GM23338 (cell line): ENCODE measurements at regions not wholly inside any gene's neighbourhood (a gene's known extent, or its start where the extent isn't known, plus 50 kb on each side); places are given as distances from the start of the nearest gene placed in this dataset.

Experiments used
- EZH2 ChIP-seq: fragments of 200-600 bp; sonication (generic); IDR thresholded peaks from one replicate; pipeline ENCODE4 v1.8.0; 2017; ENCODE audit warnings: antibody characterized with exemption, mild to moderate bottlenecking, low read depth; ENCODE audit not compliant: unreplicated experiment
- JUNB ChIP-seq: IDR thresholded peaks from one replicate; pipeline ENCODE4 v1.6.1; 2016; ENCODE audit warnings: antibody characterized with exemption; ENCODE audit not compliant: unreplicated experiment
- NANOG ChIP-seq: IDR thresholded peaks from 2 replicates; pipeline ENCODE4 v1.6.1; 2016; ENCODE audit warnings: antibody characterized with exemption, borderline replicate concordance
- POLR2AphosphoS5 ChIP-seq: IDR thresholded peaks from 2 replicates; pipeline ENCODE4 v1.6.1; 2016; ENCODE audit warnings: antibody characterized with exemption, low read depth
- REST ChIP-seq: IDR thresholded peaks from one replicate; pipeline ENCODE4 v1.6.1; 2018; ENCODE audit warnings: antibody characterized with exemption; ENCODE audit not compliant: unreplicated experiment
- ZNF331 ChIP-seq: fragments of 250-450 bp; sonication (Bioruptor Pico); IDR thresholded peaks from 2 replicates; pipeline ENCODE4 v1.5.0; 2020; ENCODE audit warnings: low read depth, mild to moderate bottlenecking, moderate library complexity
- TF ChIP-seq, protein P1 (sequence below), 2 experiments: fragments of 200-600 bp in 1 of 2; sonication (generic) in 1 of 2; conservative IDR thresholded peaks; 2 replicates each; pipeline versions ENCODE4 v1.5.1 to v1.6.1; 2016 to 2017; ENCODE audit warnings: antibody characterized with exemption in 2 of 2, low read depth in 2 of 2, mild to moderate bottlenecking in 2 of 2, moderate library complexity in 1 of 2

DNA sequence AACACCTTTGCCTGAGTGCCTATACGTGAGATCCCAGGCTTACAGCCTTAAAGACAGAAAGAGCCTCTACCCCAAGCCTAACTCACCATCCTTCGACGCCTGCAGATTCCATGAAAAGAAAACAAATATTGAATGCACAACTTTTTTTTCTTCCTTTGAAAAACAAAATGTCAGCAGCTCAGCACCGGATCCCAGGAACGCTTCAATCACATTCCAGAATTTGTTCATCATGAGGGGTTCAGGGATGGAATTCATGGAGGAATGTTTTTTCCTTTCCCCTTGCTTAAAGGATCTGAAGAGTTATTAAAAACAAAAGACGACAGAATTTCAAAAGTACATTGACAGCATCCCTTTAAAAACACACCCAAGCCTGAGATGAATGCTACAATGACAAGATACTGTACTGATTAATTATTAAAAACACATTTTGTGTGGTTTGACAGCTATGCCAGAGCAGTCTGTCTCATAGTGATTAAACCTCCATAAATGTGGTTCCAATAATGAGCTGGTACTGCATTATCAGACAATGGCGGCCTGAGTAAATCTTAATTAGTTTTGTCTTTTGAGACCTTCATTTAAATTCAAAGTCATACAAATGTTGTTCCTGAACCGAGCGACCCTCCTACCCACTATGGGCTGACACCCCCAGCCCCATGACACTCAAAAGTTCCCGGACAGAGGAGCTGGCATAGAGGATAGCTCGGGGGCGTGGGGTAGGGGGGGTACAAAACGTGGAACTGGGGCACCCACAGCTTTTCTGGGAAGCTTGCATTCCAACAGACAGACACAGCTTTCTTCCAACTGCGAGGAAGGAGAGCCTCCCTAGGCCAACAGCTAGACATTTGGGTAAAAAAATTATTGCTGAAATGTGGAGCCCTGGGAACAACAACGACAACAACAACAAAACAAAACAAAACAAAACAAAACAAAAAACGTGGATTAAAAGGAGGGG lies 227.5 kb downstream of the TTC32 start:
- TF ChIP-seq REST (no peak), POLR2AphosphoS5 (no peak), ZNF331 (CRISPR knock-in tag) (no peak), EZH2 (no peak), NANOG (no peak), JUNB (no peak)
- TF ChIP-seq, protein P1, sequence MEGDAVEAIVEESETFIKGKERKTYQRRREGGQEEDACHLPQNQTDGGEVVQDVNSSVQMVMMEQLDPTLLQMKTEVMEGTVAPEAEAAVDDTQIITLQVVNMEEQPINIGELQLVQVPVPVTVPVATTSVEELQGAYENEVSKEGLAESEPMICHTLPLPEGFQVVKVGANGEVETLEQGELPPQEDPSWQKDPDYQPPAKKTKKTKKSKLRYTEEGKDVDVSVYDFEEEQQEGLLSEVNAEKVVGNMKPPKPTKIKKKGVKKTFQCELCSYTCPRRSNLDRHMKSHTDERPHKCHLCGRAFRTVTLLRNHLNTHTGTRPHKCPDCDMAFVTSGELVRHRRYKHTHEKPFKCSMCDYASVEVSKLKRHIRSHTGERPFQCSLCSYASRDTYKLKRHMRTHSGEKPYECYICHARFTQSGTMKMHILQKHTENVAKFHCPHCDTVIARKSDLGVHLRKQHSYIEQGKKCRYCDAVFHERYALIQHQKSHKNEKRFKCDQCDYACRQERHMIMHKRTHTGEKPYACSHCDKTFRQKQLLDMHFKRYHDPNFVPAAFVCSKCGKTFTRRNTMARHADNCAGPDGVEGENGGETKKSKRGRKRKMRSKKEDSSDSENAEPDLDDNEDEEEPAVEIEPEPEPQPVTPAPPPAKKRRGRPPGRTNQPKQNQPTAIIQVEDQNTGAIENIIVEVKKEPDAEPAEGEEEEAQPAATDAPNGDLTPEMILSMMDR (conservative IDR thresholded peaks at IDR 0.05; ENCODE audit: low read depth in 2 of 2) = no peak
